GM23248 (cell line): ENCODE measurements at regions not wholly inside any gene's neighbourhood (a gene's known extent, or its start where the extent isn't known, plus 50 kb on each side); places are given as distances from the start of the nearest gene placed in this dataset.

Source experiments
- DNase-seq: peaks from one replicate; pipeline ENCODE4 v3.0.0-alpha.2; 2015
- H2AFZ ChIP-seq: fragments of 200-600 bp; sonication (generic); 2 replicates; pipeline ENCODE4 v1.6.1; 2016; ENCODE audit warnings: antibody characterized with exemption
- H3F3A ChIP-seq: fragments of 200-600 bp; sonication (generic); 2 replicates; pipeline ENCODE4 v1.6.1; 2016; ENCODE audit warnings: mild to moderate bottlenecking, antibody characterized with exemption, mixed run types; ENCODE audit not compliant: insufficient read depth
- H3K27ac ChIP-seq: fragments of 200-600 bp; sonication (generic); 2 replicates; pipeline ENCODE4 v1.5.1; 2016; ENCODE audit warnings: mild to moderate bottlenecking
- H3K27me3 ChIP-seq: fragments of 200-600 bp; sonication (generic); replicated peaks from 2 replicates; pipeline ENCODE4 v1.6.1; 2016; ENCODE audit warnings: mild to moderate bottlenecking; ENCODE audit not compliant: insufficient read depth
- H3K36me3 ChIP-seq: fragments of 200-600 bp; sonication (generic); 2 replicates; pipeline ENCODE4 v1.6.1; 2016; ENCODE audit warnings: low read depth, mild to moderate bottlenecking
- H3K4me1 ChIP-seq: fragments of 200-600 bp; sonication (generic); 2 replicates; pipeline ENCODE4 v1.6.1; 2016; ENCODE audit warnings: mild to moderate bottlenecking; ENCODE audit not compliant: insufficient read depth
- H3K4me2 ChIP-seq: fragments of 200-600 bp; sonication (generic); one replicate; pipeline ENCODE4 v1.6.1; 2016; ENCODE audit warnings: mild to moderate bottlenecking; ENCODE audit not compliant: unreplicated experiment
- H3K4me3 ChIP-seq: fragments of 200-600 bp; sonication (generic); 2 replicates; pipeline ENCODE4 v1.5.1; 2016; ENCODE audit warnings: mild to moderate bottlenecking
- H3K79me2 ChIP-seq: fragments of 200-600 bp; sonication (generic); 2 replicates; pipeline ENCODE4 v1.6.1; 2016; ENCODE audit warnings: mild to moderate bottlenecking; ENCODE audit not compliant: insufficient read depth
- H3K9ac ChIP-seq: fragments of 200-600 bp; sonication (generic); 2 replicates; pipeline ENCODE4 v1.6.1; 2016; ENCODE audit warnings: mild to moderate bottlenecking
- H3K9me2 ChIP-seq: fragments of 200-600 bp; sonication (generic); 2 replicates; pipeline ENCODE4 v1.6.1; 2016; ENCODE audit warnings: mixed run types, mild to moderate bottlenecking, moderate library complexity; ENCODE audit not compliant: insufficient read depth
- H3K9me3 ChIP-seq: fragments of 200-600 bp; sonication (generic); one replicate; pipeline ENCODE4 v1.6.1; 2017; ENCODE audit warnings: low read depth
- H4K20me1 ChIP-seq: fragments of 200-600 bp; sonication (generic); 2 replicates; pipeline ENCODE4 v1.6.0; 2016; ENCODE audit not compliant: insufficient read depth
- EZH2 ChIP-seq: fragments of 200-600 bp; sonication (generic); IDR thresholded peaks from 2 replicates; pipeline ENCODE4 v1.6.1; 2018; ENCODE audit warnings: antibody characterized with exemption, mild to moderate bottlenecking; ENCODE audit not compliant: insufficient read depth, poor library complexity, severe bottlenecking
- EZH2phosphoT487 ChIP-seq: fragments of 200-600 bp; sonication (generic); IDR thresholded peaks from 2 replicates; pipeline ENCODE4 v1.6.1; 2018; ENCODE audit warnings: antibody characterized with exemption, moderate library complexity, mild to moderate bottlenecking, low read depth; ENCODE audit not compliant: insufficient read depth
- WGBS, 2 experiments: methylation state at CpG; one replicate each; pipeline ENCODE4 v1.1.6; 2015 to 2017; ENCODE audit warnings: low lambda C conversion rate in 2 of 2, low coverage in 1 of 2; ENCODE audit errors: missing lambda C conversion rate in 2 of 2; 5-methylcytosine and 5-hydroxymethylcytosine counted together
- in situ Hi-C: fragments of 300-500 bp; cut with MboI; formaldehyde crosslinking; loops from 2 replicates; pipeline ENCODE4 v1.15.0; 2020

DNA sequence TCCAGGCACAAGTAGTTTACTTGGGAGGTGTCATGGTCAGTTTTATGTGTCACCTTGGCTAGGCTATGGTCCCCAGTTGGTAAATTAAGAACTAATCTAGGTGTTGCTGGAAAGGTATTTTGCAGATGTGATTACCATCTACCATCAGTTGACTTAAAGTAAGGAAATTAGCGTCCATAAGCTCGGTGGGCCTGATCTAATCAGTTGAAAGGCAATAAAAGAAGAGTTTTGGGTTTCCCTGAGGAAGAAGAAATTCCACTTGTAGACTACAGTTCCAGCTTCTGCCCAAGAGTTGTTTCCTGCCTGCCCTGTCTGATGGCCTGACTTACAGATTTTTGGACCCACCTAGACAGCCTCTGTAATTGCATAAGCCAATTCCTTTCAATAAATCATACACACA lies 438.7 kb upstream of the PROK2 start:
- WGBS, 2 experiments = 44 to 48% methylated on average over 2 of the region's 2 CpGs
- Histone ChIP-seq H3K27me3 (no peaks in the 10 kb centered on the region), H3K4me1 (peaks cover 12% of the 10 kb centered on the region), H3K36me3 (no peaks in the 10 kb centered on the region), H3K4me2 (no peak overlapping the region), H3K9me2 (no peaks in the 10 kb centered on the region), H3K9me3 (peaks cover 6% of the 10 kb centered on the region), H3F3A (peaks cover 3% of the 10 kb centered on the region; the same call in 1 of the 2 replicates), H4K20me1 (no peaks in the 10 kb centered on the region), H3K9ac (no peak overlapping the region), H3K4me3 (no peak overlapping the region), H3K79me2 (no peaks in the 10 kb centered on the region), H3K27ac (no peak overlapping the region), H2AFZ (no peak overlapping the region)
- in situ Hi-C loops = no loop called here
- TF ChIP-seq EZH2 (no peak), EZH2phosphoT487 (no peak)
- no peak for DNase-seq

DNA sequence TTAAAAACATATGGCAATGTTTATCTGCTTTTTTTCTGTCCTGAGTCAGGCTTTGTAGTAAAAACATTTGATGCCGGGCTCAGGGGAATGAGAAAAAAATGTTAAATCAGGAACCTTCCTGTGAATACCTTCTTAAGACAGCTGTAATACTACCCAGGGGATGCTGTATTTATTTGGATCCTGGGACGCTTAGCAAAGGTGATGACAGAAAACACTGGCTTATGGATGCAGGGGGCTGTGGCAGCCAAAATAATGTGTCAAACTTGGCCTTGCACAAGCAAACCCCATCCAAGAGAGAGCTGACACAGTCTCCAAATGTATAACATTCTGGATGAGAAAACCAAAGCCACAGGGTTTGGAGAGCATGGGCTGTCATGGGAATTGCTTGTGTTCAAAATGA lies 438.2 kb upstream of the PROK2 start:
- Histone ChIP-seq H3K4me3 (no peak overlapping the region), H3K4me2 (no peak overlapping the region), H3K9ac (no peak overlapping the region), H3K9me2 (no peaks in the 10 kb centered on the region), H3K36me3 (no peaks in the 10 kb centered on the region), H3K27ac (no peak overlapping the region), H2AFZ (no peak overlapping the region), H3K79me2 (no peaks in the 10 kb centered on the region), H4K20me1 (no peaks in the 10 kb centered on the region), H3F3A (peaks cover 3% of the 10 kb centered on the region; the same call in 1 of the 2 replicates), H3K27me3 (no peaks in the 10 kb centered on the region), H3K9me3 (peaks cover 6% of the 10 kb centered on the region), H3K4me1 (peaks cover 12% of the 10 kb centered on the region)
- WGBS, 2 experiments = 5 to 6% methylated on average over 2 of the region's 2 CpGs
- peak; percentile 54 for DNase-seq
- in situ Hi-C loops = no loop called here
- TF ChIP-seq EZH2 (no peak), EZH2phosphoT487 (no peak)

DNA sequence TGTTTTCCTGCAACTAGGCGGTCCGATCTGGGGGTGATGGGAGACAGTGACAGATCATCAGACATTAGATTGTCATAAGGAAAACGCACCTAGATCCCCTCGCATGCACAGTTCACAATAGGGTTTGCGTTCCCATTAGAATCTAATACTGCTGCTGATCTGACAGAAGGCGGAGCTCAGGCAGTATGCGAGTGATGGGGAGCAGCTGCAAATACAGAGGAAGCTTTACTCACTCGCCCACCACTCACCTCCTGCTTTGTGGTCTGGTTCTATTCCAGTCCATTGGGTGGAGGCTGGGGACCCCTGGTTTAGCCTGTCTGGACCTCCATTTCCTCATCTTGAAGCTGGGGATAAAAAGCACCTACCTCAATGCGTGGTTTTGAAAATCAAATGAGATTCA lies 437.5 kb upstream of the PROK2 start:
- Histone ChIP-seq H3K9me3 (peaks cover 6% of the 10 kb centered on the region), H3K9ac (no peak overlapping the region), H3K27ac (no peak overlapping the region), H3K9me2 (no peaks in the 10 kb centered on the region), H4K20me1 (no peaks in the 10 kb centered on the region), H2AFZ (no peak overlapping the region), H3K4me3 (no peak overlapping the region), H3K4me1 (peaks cover 5% of the 10 kb centered on the region), H3K27me3 (no peaks in the 10 kb centered on the region), H3K79me2 (no peaks in the 10 kb centered on the region), H3K36me3 (no peaks in the 10 kb centered on the region), H3F3A (peaks cover 3% of the 10 kb centered on the region; the same call in 1 of the 2 replicates), H3K4me2 (no peak overlapping the region)
- WGBS, 2 experiments = 73 to 77% methylated on average over 9 of the region's 9 CpGs
- in situ Hi-C loops = no loop called here
- DNase-seq = no peak
- TF ChIP-seq EZH2 = no peak
- no peak for TF ChIP-seq EZH2phosphoT487

DNA sequence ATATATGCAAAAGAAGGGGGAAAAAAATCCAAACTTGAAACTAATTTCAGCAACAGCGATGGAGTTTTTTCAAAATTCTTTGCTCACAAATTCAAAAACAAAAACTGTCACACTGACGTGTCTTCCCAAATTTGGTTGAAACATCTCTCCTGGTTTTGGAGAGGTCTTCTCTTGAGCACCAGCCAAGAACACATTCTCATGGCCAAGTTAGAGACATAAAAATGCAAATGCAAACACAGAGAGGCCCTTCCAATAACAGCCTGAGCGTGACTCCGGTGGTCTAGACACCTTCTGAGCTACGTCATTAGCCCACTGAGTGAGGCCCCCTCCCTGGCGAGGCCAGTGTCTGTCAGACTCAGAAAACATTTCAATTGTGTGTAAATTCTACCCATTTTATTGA lies 436.0 kb upstream of the PROK2 start:
- no peak for DNase-seq
- no peaks in the 10 kb centered on the region for H3K27me3 ChIP-seq
- H3K9ac ChIP-seq = no peak overlapping the region
- H3K4me2 ChIP-seq = no peak overlapping the region
- no peaks in the 10 kb centered on the region for H3K79me2 ChIP-seq
- no peak overlapping the region for H2AFZ ChIP-seq
- no peak overlapping the region for H3K4me3 ChIP-seq
- 80 to 82% methylated on average over 6 of the region's 6 CpGs for WGBS, 2 experiments
- H3K36me3 ChIP-seq = no peaks in the 10 kb centered on the region
- H3K27ac ChIP-seq = no peak overlapping the region
- H3K9me2 ChIP-seq = no peaks in the 10 kb centered on the region
- H3K4me1 ChIP-seq = no peaks in the 10 kb centered on the region
- no peaks in the 10 kb centered on the region for H4K20me1 ChIP-seq
- TF ChIP-seq EZH2 (no peak), EZH2phosphoT487 (no peak)
- H3K9me3 ChIP-seq = peaks cover 6% of the 10 kb centered on the region
- peaks cover 3% of the 10 kb centered on the region; the same call in 1 of the 2 replicates for H3F3A ChIP-seq
- in situ Hi-C loops = no loop called here

DNA sequence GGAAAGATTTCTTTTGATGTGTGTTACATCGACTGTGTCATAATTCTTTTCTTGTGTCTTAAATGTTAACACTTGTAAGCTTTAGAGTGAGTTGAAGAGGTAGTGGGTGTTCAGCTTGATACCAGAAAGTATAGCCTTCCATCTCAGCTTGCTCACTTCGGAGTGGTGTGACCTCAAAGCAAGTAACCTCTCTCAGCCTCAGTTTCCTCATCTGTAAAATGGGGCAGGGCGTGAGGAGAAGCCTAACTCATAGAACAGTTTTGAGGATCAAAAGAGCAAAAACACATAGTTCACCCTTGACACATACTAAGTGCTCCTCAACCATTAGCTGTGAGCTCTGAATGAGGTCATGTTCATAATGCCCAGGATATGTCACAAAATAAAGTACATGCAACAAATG lies 434.8 kb upstream of the PROK2 start:
- no peak overlapping the region for H3K4me3 ChIP-seq
- no peaks in the 10 kb centered on the region for H3K4me1 ChIP-seq
- no peak for TF ChIP-seq EZH2phosphoT487
- WGBS, 2 experiments = 73 to 74% methylated on average over 3 of the region's 3 CpGs
- no peak overlapping the region for H3K27ac ChIP-seq
- H4K20me1 ChIP-seq = no peaks in the 10 kb centered on the region
- no peaks in the 10 kb centered on the region for H3K27me3 ChIP-seq
- DNase-seq = no peak
- no peaks in the 10 kb centered on the region for H3K9me3 ChIP-seq
- H3F3A ChIP-seq = peaks cover 3% of the 10 kb centered on the region; the same call in 1 of the 2 replicates
- H2AFZ ChIP-seq = no peak overlapping the region
- H3K9ac ChIP-seq = no peak overlapping the region
- H3K4me2 ChIP-seq = no peak overlapping the region
- H3K36me3 ChIP-seq = no peaks in the 10 kb centered on the region
- in situ Hi-C loops = no loop called here
- H3K9me2 ChIP-seq = no peaks in the 10 kb centered on the region
- H3K79me2 ChIP-seq = no peaks in the 10 kb centered on the region
